ENCODE measurements at regions not wholly inside any gene's neighbourhood (a gene's known extent, or its start where the extent isn't known, plus 50 kb on each side); places are given as distances from the start of the nearest gene placed in this dataset.

- H3K4me1 Mint-ChIP-seq, result no peaks in the 10 kb centered on the region
- no peaks in the 10 kb centered on the region for H3K36me3 Mint-ChIP-seq (ENCODE audit: low read depth)
- no peak for DNase-seq
- no peak overlapping the region for H3K4me3 Mint-ChIP-seq
- ChIA-PET POLR2A (no interaction called here), CTCF (no interaction called here)
- H3K9me3 Mint-ChIP-seq, result peaks cover 14% of the 10 kb centered on the region
- H3K27ac Mint-ChIP-seq, result no peak overlapping the region
- H3K27me3 Mint-ChIP-seq, result no peaks in the 10 kb centered on the region
Observed at GRCh38 chr13:103812558-103812957, 746.3 kb upstream of the SLC10A2 start.

- POLR2A ChIA-PET, result no interaction called here
- no peaks in the 10 kb centered on the region for H3K36me3 Mint-ChIP-seq (ENCODE audit: low read depth)
- no peaks in the 10 kb centered on the region for H3K4me1 Mint-ChIP-seq
- no peak overlapping the region for H3K4me3 Mint-ChIP-seq
- H3K27me3 Mint-ChIP-seq, result no peaks in the 10 kb centered on the region
- no peak overlapping the region for H3K27ac Mint-ChIP-seq
- no peak for DNase-seq
- CTCF ChIA-PET, result no interaction called here
- peaks cover 12% of the 10 kb centered on the region for H3K9me3 Mint-ChIP-seq
Observed at GRCh38 chr13:103810026-103810425, 743.8 kb upstream of the SLC10A2 start.

GRCh38 chr13:103805771-103806170 is 739.6 kb upstream of the SLC10A2 start:
- no peak for DNase-seq
- Mint-ChIP-seq H3K4me3 (no peak overlapping the region), H3K9me3 (no peaks in the 10 kb centered on the region), H3K4me1 (no peaks in the 10 kb centered on the region), H3K36me3 (ENCODE audit: low read depth) (no peaks in the 10 kb centered on the region), H3K27ac (no peak overlapping the region), H3K27me3 (no peaks in the 10 kb centered on the region)
- CTCF ChIA-PET, result no interaction called here
- POLR2A ChIA-PET, result no interaction called here

GRCh38 chr13:103803349-103803748 is 737.1 kb upstream of the SLC10A2 start:
- no peaks in the 10 kb centered on the region for H3K9me3 Mint-ChIP-seq
- no peak for DNase-seq
- CTCF ChIA-PET, result no interaction called here
- POLR2A ChIA-PET, result no interaction called here
- no peaks in the 10 kb centered on the region for H3K4me1 Mint-ChIP-seq
- H3K27me3 Mint-ChIP-seq, result no peaks in the 10 kb centered on the region
- H3K4me3 Mint-ChIP-seq, result no peak overlapping the region
- H3K36me3 Mint-ChIP-seq (ENCODE audit: low read depth), result no peaks in the 10 kb centered on the region
- no peak overlapping the region for H3K27ac Mint-ChIP-seq

- Mint-ChIP-seq H3K4me3 (no peak overlapping the region), H3K27me3 (no peaks in the 10 kb centered on the region), H3K4me1 (no peaks in the 10 kb centered on the region), H3K36me3 (ENCODE audit: low read depth) (no peaks in the 10 kb centered on the region), H3K27ac (no peak overlapping the region), H3K9me3 (no peaks in the 10 kb centered on the region)
- DNase-seq, result no peak
- ChIA-PET CTCF (no interaction called here), POLR2A (no interaction called here)
Observed at GRCh38 chr13:103799028-103799427, 732.8 kb upstream of the SLC10A2 start.

GRCh38 chr13:103795892-103796478 is 729.8 kb upstream of the SLC10A2 start:
- H3K4me3 Mint-ChIP-seq, result no peak overlapping the region
- no peaks in the 10 kb centered on the region for H3K9me3 Mint-ChIP-seq
- DNase-seq, result no peak
- ChIA-PET POLR2A (no interaction called here), CTCF (no interaction called here)
- no peaks in the 10 kb centered on the region for H3K36me3 Mint-ChIP-seq (ENCODE audit: low read depth)
- no peak overlapping the region for H3K27ac Mint-ChIP-seq
- no peaks in the 10 kb centered on the region for H3K27me3 Mint-ChIP-seq
- no peaks in the 10 kb centered on the region for H3K4me1 Mint-ChIP-seq

GRCh38 chr13:103794526-103794925 is 728.3 kb upstream of the SLC10A2 start:
- CTCF ChIA-PET, result no interaction called here

GRCh38 chr13:103788061-103788652 is 721.9 kb upstream of the SLC10A2 start:
- H3K36me3 Mint-ChIP-seq (ENCODE audit: low read depth), result no peaks in the 10 kb centered on the region
- H3K27ac Mint-ChIP-seq, result no peak overlapping the region
- no peaks in the 10 kb centered on the region for H3K4me1 Mint-ChIP-seq
- CTCF ChIA-PET, result no interaction called here
- H3K4me3 Mint-ChIP-seq, result no peak overlapping the region
- H3K27me3 Mint-ChIP-seq, result no peaks in the 10 kb centered on the region
- POLR2A ChIA-PET, result no interaction called here
- no peak for DNase-seq
- peaks cover 5% of the 10 kb centered on the region for H3K9me3 Mint-ChIP-seq

More at GRCh38 chr13:103794526-103794925, 728.3 kb upstream of the SLC10A2 start:
- no peaks in the 10 kb centered on the region for H3K27me3 Mint-ChIP-seq
- no peaks in the 10 kb centered on the region for H3K36me3 Mint-ChIP-seq (ENCODE audit: low read depth)
- H3K4me3 Mint-ChIP-seq, result no peak overlapping the region
- H3K27ac Mint-ChIP-seq, result no peak overlapping the region
- H3K4me1 Mint-ChIP-seq, result no peaks in the 10 kb centered on the region
- POLR2A ChIA-PET, result no interaction called here
- no peaks in the 10 kb centered on the region for H3K9me3 Mint-ChIP-seq
- no peak for DNase-seq

- H3K4me1 Mint-ChIP-seq, result no peaks in the 10 kb centered on the region
- H3K9me3 Mint-ChIP-seq, result no peaks in the 10 kb centered on the region
- no peak overlapping the region for H3K4me3 Mint-ChIP-seq
- no peak overlapping the region for H3K27ac Mint-ChIP-seq
- no peaks in the 10 kb centered on the region for H3K36me3 Mint-ChIP-seq (ENCODE audit: low read depth)
- H3K27me3 Mint-ChIP-seq, result no peaks in the 10 kb centered on the region
- no peak for DNase-seq
- POLR2A ChIA-PET, result no interaction called here
- CTCF ChIA-PET, result no interaction called here
Observed at GRCh38 chr13:103772576-103772975, 706.4 kb upstream of the SLC10A2 start.

GRCh38 chr13:103762523-103762922 is 696.3 kb upstream of the SLC10A2 start:
- Mint-ChIP-seq H3K27ac (no peak overlapping the region), H3K27me3 (no peaks in the 10 kb centered on the region), H3K36me3 (ENCODE audit: low read depth) (no peaks in the 10 kb centered on the region), H3K4me1 (no peaks in the 10 kb centered on the region), H3K9me3 (no peaks in the 10 kb centered on the region), H3K4me3 (no peak overlapping the region)
- DNase-seq, result no peak
- ChIA-PET POLR2A (no interaction called here), CTCF (no interaction called here)

- CTCF ChIA-PET, result no interaction called here
- DNase-seq, result no peak
- Mint-ChIP-seq H3K27ac (no peak overlapping the region), H3K4me3 (no peak overlapping the region), H3K4me1 (no peaks in the 10 kb centered on the region), H3K9me3 (no peaks in the 10 kb centered on the region), H3K27me3 (no peaks in the 10 kb centered on the region), H3K36me3 (ENCODE audit: low read depth) (no peaks in the 10 kb centered on the region)
- POLR2A ChIA-PET, result no interaction called here
Observed at GRCh38 chr13:103759361-103759760, 693.1 kb upstream of the SLC10A2 start.

GRCh38 chr13:103758222-103758621 is 692.0 kb upstream of the SLC10A2 start:
- ChIA-PET POLR2A (no interaction called here), CTCF (no interaction called here)
- Mint-ChIP-seq H3K27me3 (no peaks in the 10 kb centered on the region), H3K9me3 (no peaks in the 10 kb centered on the region), H3K27ac (no peak overlapping the region), H3K4me3 (no peak overlapping the region), H3K4me1 (no peaks in the 10 kb centered on the region), H3K36me3 (ENCODE audit: low read depth) (no peaks in the 10 kb centered on the region)
- DNase-seq, result no peak

GRCh38 chr13:103757361-103757760 is 691.1 kb upstream of the SLC10A2 start:
- ChIA-PET POLR2A (no interaction called here), CTCF (no interaction called here)
- Mint-ChIP-seq H3K36me3 (ENCODE audit: low read depth) (no peaks in the 10 kb centered on the region), H3K9me3 (no peaks in the 10 kb centered on the region), H3K4me3 (no peak overlapping the region), H3K27me3 (no peaks in the 10 kb centered on the region), H3K4me1 (no peaks in the 10 kb centered on the region), H3K27ac (no peak overlapping the region)
- no peak for DNase-seq

- H3K27me3 Mint-ChIP-seq, result no peaks in the 10 kb centered on the region
- H3K9me3 Mint-ChIP-seq, result no peaks in the 10 kb centered on the region
- H3K36me3 Mint-ChIP-seq (ENCODE audit: low read depth), result no peaks in the 10 kb centered on the region
- no peaks in the 10 kb centered on the region for H3K4me1 Mint-ChIP-seq
- ChIA-PET POLR2A (no interaction called here), CTCF (no interaction called here)
- no peak for DNase-seq
- no peak overlapping the region for H3K27ac Mint-ChIP-seq
- no peak overlapping the region for H3K4me3 Mint-ChIP-seq
Observed at GRCh38 chr13:103754783-103755182, 688.6 kb upstream of the SLC10A2 start.
